ENCODE measurements at regions not wholly inside any gene's neighbourhood (a gene's known extent, or its start where the extent isn't known, plus 50 kb on each side); places are given as distances from the start of the nearest gene placed in this dataset.

DNA sequence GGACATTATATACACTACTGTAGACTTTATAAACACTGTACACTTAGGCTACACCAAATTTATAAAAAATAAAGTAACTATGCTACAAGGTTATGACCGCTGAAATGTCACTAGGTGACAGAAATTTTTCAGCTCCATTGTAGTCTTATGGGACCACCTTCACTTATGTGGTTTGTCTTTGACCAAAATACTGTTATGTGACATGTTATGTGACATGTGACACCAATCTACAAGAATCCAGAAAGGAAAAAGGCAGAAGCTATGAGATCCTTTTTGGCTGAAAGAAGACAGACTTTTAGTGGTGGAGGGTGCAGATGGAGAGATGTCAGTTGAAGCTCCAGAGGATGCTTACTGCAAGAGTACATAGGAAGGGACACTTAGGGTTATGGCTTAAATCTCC lies 1378.4 kb upstream of the TENM4 start:
- no peak for DNase-seq

GRCh38 chr11:80816966-80817365 lies 1376.1 kb upstream of the TENM4 start:
- DNase-seq: no peak

DNA sequence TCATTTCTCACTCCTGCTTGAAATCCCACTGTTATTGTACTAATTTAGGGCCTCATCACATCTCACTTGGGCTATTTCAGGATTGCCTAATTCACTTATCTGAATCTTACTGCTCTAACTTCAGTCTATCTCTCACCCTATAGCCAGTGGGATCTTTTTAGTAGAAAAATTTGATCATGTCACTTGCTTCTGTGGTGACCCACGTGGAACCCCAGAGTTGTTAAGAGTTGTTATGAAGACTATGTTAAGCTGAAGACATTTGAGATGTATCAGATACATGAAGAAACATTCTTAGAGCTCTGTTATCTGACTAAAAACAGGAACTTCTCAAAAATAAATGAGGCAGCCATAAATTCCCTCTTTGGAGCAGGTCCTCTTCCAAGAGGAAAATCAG lies 1375.6 kb upstream of the TENM4 start:
- DNase-seq: no peak

GRCh38 chr11:80815752-80816453 lies 1375.1 kb upstream of the TENM4 start:
- DNase-seq: no peak

- DNase-seq: no peak
Observed at GRCh38 chr11:80814813-80815212, 1374.0 kb upstream of the TENM4 start.

DNA sequence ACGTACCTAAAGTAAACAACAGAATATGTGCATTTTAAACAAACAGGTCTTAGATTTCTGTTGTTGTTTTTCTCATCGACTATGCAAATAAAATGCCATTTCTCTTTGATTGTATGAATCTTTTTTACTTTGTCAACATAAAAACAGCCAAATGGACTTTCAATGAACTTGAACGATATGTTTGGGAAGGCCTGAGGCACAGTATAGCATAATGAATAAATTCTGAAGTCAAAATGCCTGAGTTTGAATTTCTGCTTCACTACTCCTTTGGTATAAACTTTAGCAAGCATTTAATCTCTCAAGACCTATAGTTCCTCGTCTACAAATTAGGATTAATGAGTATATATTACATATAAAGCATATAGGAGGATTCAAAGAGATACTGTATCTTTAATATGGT lies 1369.9 kb upstream of the TENM4 start:
- DNase-seq: no peak

- DNase-seq: no peak
Observed at GRCh38 chr11:80798174-80798573, 1357.3 kb upstream of the TENM4 start.

- no peak for DNase-seq
Observed at GRCh38 chr11:80783561-80783960, 1342.7 kb upstream of the TENM4 start.

GRCh38 chr11:80782135-80782885 lies 1341.5 kb upstream of the TENM4 start:
- no peak for DNase-seq

- DNase-seq: no peak
Observed at GRCh38 chr11:80779905-80780605, 1339.2 kb upstream of the TENM4 start.

DNA sequence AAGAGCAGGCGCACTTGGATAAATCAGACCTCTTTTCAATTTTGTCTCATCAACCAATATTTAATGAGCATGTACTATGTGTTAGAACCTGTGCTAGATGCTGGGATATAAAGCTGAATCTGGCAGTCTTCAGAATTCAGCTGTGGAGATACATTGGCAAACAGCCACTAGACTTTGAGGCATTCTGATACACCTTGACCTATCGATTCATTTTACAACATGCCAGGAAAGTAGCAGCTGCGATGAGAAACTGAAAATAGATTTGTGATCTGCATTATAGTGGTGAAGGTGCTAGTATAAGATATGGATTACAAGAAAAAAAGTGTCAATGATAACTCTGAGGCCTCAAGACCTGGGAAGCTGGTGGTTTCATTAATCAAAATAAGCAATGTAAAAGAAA lies 1338.1 kb upstream of the TENM4 start:
- DNase-seq: no peak

- DNase-seq: no peak
Observed at GRCh38 chr11:80778432-80778831, 1337.6 kb upstream of the TENM4 start.

DNA sequence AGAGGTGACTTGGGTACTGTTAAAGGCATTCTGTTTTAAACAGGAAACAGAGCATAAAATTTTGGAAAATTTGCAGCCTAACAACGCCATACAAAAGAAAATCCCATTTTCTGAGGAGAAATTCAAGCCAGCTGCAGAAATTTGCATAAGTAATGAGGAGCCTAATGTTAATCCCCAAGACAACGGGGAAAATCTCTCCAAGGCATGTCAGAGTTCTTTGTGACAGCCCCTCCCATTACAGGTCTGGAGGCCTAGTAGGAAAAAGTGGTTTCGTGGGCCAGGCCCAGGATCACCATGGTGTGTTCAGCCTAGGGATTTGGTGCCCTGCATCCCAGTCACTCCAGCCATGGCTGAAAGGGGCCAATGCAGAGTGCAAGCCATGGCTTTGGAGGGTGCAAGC lies 1333.1 kb upstream of the TENM4 start:
- no peak for DNase-seq

GRCh38 chr11:80771017-80771416 lies 1330.2 kb upstream of the TENM4 start:
- DNase-seq: no peak

GRCh38 chr11:80758787-80759186 lies 1318.0 kb upstream of the TENM4 start:
- DNase-seq: no peak

- DNase-seq: no peak
Observed at GRCh38 chr11:80748207-80748925, 1307.5 kb upstream of the TENM4 start.

GRCh38 chr11:80746300-80746699 lies 1305.5 kb upstream of the TENM4 start:
- no peak for DNase-seq

DNA sequence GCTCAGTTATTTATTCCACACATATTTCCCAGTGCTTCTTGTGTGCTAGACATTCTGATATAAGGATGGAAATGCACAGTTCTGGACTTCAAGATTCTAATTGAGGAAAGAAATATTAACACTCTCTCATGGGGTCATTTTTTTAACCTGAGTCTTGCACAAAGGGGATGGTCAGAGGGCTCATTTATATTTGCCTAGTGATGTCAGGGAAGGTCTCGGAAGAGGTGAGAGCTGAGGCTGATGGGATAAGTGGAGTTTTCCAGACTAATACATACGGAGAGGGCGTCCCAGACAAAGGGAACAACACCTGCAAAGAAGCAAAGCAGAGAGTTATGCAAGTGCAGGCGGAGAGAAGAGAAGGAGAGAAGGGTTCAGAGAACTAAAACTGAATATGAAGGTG lies 1304.6 kb upstream of the TENM4 start:
- no peak for DNase-seq

DNA sequence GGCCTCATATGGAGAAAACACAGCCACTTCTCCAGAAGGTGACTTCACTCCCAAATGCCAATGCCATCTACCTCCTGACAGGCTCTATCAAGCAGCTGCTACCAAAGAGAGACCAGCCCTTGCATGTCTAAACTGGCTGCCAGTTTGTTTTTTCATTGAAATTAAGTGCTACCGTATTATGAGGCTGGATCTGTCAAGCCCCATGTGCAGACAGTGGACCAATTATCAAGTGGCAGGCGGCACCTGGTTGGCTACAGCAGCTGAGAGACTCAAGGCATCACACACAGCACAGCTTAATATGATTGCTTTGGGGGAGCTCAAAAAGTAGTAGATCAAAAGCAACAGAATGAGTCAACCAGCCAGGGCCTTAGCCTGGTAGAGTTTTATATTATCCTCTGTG lies 1293.0 kb upstream of the TENM4 start:
- no peak for DNase-seq

DNA sequence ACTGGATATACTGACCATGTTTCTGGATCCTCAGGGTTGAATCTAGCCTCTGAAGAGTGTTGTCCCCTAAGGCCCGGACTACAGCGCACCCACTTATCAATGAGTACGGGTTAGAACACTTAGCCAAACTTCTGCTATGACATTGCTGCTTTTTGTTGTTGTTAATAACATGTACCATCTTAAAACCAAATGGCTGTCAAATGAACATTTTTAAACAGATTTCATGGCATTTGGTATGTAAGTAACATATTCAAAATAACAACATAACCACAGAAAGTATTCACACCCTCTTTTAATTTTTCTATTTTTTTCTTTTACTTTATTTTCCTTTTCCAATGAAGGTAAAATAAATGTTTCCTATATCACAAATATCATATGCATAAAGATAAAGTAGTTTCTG lies 1292.5 kb upstream of the TENM4 start:
- no peak for DNase-seq

DNA sequence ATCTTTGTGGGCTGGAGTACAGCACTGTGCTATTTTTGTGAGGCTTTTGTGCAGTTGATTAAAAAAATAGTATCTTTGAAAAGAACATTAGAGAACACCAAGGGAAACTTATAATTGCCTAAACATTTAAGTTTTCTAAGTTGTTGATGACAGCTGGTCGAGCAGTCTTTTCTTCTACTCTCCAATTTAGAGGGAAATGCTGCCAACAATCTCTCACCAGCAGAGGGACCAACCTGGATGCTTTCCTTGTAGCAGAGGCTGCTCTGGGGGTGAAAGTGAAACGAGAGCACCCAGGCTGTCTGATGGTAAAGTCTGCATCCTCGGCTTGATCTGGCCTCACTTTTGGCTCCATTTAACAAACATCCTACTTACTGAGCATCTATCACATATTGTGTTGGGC lies 1286.5 kb upstream of the TENM4 start:
- DNase-seq: no peak

DNA sequence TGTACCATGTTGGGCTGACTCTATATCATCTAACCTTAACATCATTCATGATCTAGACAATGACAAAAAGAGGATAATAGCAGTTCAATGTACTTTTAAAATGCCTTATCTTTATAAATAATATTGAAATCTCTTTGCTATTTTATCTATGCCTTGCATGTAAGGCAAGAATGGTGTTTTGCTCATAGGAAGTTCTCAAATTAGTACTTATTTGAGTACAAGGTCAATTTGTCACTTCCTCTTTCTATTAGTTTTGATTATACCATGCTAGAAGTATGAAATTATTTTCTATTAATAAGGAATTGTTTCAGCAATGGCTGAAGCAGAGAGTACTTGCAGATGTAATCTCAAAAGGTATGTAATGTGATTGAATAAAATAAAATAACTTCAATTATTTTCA lies 1285.4 kb upstream of the TENM4 start:
- DNase-seq: no peak

GRCh38 chr11:80724366-80724765 lies 1283.5 kb upstream of the TENM4 start:
- no peak for DNase-seq

DNA sequence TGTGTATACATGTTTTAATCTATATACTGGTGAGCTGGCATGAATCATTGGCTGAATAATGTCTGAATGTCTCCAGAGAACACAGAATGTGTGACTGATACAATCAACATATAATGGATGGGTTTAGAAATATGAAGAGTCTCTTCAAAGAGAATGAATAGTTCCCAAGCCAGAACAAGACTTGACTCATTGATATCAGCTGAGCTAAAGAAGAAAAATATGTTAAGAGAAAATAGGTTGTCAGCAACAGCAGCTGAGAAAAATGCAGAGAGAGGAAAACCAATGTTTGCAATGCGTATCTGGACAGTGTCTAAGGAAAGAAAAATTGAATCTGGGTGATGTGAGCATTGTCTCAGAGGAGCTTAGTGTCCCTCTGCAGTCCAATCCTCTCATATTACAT lies 1281.8 kb upstream of the TENM4 start:
- DNase-seq: no peak
